ENCODE measurements at regions not wholly inside any gene's neighbourhood (a gene's known extent, or its start where the extent isn't known, plus 50 kb on each side); places are given as distances from the start of the nearest gene placed in this dataset.

GRCh38 chr14:44163946-44164345 lies 343.1 kb downstream of the FSCB start:
- Histone ChIP-seq H3K4me3 (ENCODE audit: low read length) (no peak overlapping the region), H3K9me3 (replicated peaks; ENCODE audit: control insufficient read depth, low read depth, low read length) (no peaks in the 10 kb centered on the region), H3K27ac (ENCODE audit: low read length) (no peak overlapping the region), H3K27me3 (ENCODE audit: control insufficient read depth, insufficient read depth, low read length) (no peaks in the 10 kb centered on the region), H3K4me1 (ENCODE audit: control insufficient read depth, insufficient read depth, low read length) (no peaks in the 10 kb centered on the region), H3K36me3 (ENCODE audit: control insufficient read depth, insufficient read depth, low read length) (no peaks in the 10 kb centered on the region)
- no peak for DNase-seq
- WGBS (ENCODE audit: insufficient coverage), result 100% methylated on average over 1 of the region's 2 CpGs

DNA sequence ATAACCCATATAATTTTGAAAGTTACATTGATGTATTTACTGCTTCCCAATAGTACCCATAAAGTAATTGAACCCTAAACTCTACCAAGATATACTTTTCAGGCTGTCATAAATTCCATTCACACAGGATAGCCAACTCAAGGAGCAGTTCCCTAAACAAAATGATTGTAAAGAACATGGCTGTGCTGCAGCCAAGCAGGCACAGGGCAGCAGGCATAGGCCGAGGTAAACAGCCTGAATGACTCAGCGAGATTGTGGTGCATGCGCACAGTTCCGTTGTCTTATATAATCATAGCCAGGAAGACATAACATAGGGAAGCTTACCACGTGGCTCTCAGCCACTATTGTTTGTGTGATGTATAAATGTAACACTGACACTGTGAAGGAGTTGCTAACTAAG lies 344.9 kb downstream of the FSCB start:
- H3K4me1 ChIP-seq (ENCODE audit: control insufficient read depth, insufficient read depth, low read length), result no peaks in the 10 kb centered on the region
- H3K9me3 ChIP-seq (replicated peaks; ENCODE audit: control insufficient read depth, low read depth, low read length), result no peaks in the 10 kb centered on the region
- H3K27me3 ChIP-seq (ENCODE audit: control insufficient read depth, insufficient read depth, low read length), result no peaks in the 10 kb centered on the region
- no peaks in the 10 kb centered on the region for H3K36me3 ChIP-seq (ENCODE audit: control insufficient read depth, insufficient read depth, low read length)
- H3K4me3 ChIP-seq (ENCODE audit: low read length), result no peak overlapping the region
- 88% methylated on average over 4 of the region's 5 CpGs for WGBS (ENCODE audit: insufficient coverage)
- DNase-seq, result no peak
- H3K27ac ChIP-seq (ENCODE audit: low read length), result no peak overlapping the region

GRCh38 chr14:44154874-44155273 lies 352.2 kb downstream of the FSCB start:
- no peaks in the 10 kb centered on the region for H3K4me1 ChIP-seq (ENCODE audit: control insufficient read depth, insufficient read depth, low read length)
- H3K27ac ChIP-seq (ENCODE audit: low read length), result no peak overlapping the region
- H3K36me3 ChIP-seq (ENCODE audit: control insufficient read depth, insufficient read depth, low read length), result no peaks in the 10 kb centered on the region
- no peaks in the 10 kb centered on the region for H3K9me3 ChIP-seq (replicated peaks; ENCODE audit: control insufficient read depth, low read depth, low read length)
- no peak overlapping the region for H3K4me3 ChIP-seq (ENCODE audit: low read length)
- no peak for DNase-seq
- no peaks in the 10 kb centered on the region for H3K27me3 ChIP-seq (ENCODE audit: control insufficient read depth, insufficient read depth, low read length)

- 92% methylated on average over 1 of the region's 1 CpG for WGBS (ENCODE audit: insufficient coverage)
- Histone ChIP-seq H3K4me3 (ENCODE audit: low read length) (no peak overlapping the region), H3K27ac (ENCODE audit: low read length) (no peak overlapping the region), H3K36me3 (ENCODE audit: control insufficient read depth, insufficient read depth, low read length) (no peaks in the 10 kb centered on the region), H3K9me3 (replicated peaks; ENCODE audit: control insufficient read depth, low read depth, low read length) (no peaks in the 10 kb centered on the region), H3K27me3 (ENCODE audit: control insufficient read depth, insufficient read depth, low read length) (no peaks in the 10 kb centered on the region), H3K4me1 (ENCODE audit: control insufficient read depth, insufficient read depth, low read length) (no peaks in the 10 kb centered on the region)
- DNase-seq, result no peak
Measured at GRCh38 chr14:44154446-44154845, 352.6 kb downstream of the FSCB start.

GRCh38 chr14:44151130-44151820 lies 355.8 kb downstream of the FSCB start:
- Histone ChIP-seq H3K27ac (ENCODE audit: low read length) (no peak overlapping the region), H3K4me1 (ENCODE audit: control insufficient read depth, insufficient read depth, low read length) (no peaks in the 10 kb centered on the region), H3K4me3 (ENCODE audit: low read length) (no peak overlapping the region), H3K9me3 (replicated peaks; ENCODE audit: control insufficient read depth, low read depth, low read length) (no peaks in the 10 kb centered on the region), H3K27me3 (ENCODE audit: control insufficient read depth, insufficient read depth, low read length) (no peaks in the 10 kb centered on the region), H3K36me3 (ENCODE audit: control insufficient read depth, insufficient read depth, low read length) (no peaks in the 10 kb centered on the region)
- DNase-seq, result no peak
- WGBS (ENCODE audit: insufficient coverage), result 23% methylated on average over 1 of the region's 2 CpGs

DNA sequence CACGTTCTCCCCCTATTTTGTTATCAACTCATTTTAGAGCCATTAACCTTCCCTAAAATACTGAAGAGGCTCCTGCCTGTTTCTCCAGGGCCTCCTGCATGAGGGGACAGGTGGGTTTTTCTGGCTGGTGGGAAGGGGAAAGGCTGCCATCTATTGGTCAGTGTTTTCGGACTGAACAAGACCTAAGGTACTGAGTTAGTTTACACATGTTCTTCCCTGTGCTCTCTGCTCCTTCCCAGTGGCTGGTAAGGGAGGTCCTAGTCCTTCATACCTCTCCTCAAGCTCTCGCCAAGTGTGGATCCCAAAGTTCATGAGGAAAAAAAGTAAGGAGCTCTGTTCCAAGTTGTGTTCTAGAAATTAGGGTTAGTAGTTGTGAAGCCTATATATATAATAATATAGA lies 357.5 kb downstream of the FSCB start:
- WGBS (ENCODE audit: insufficient coverage), result no CpG with 5 or more reads among the region's 3 CpGs
- H3K9me3 ChIP-seq (replicated peaks; ENCODE audit: control insufficient read depth, low read depth, low read length), result no peaks in the 10 kb centered on the region
- no peak overlapping the region for H3K27ac ChIP-seq (ENCODE audit: low read length)
- no peaks in the 10 kb centered on the region for H3K4me1 ChIP-seq (ENCODE audit: control insufficient read depth, insufficient read depth, low read length)
- no peak overlapping the region for H3K4me3 ChIP-seq (ENCODE audit: low read length)
- no peaks in the 10 kb centered on the region for H3K27me3 ChIP-seq (ENCODE audit: control insufficient read depth, insufficient read depth, low read length)
- H3K36me3 ChIP-seq (ENCODE audit: control insufficient read depth, insufficient read depth, low read length), result no peaks in the 10 kb centered on the region
- DNase-seq, result peak; percentile 7

GRCh38 chr14:44142006-44142405 lies 365.1 kb downstream of the FSCB start:
- no peak overlapping the region for H3K4me3 ChIP-seq (ENCODE audit: low read length)
- no peaks in the 10 kb centered on the region for H3K9me3 ChIP-seq (replicated peaks; ENCODE audit: control insufficient read depth, low read depth, low read length)
- no peaks in the 10 kb centered on the region for H3K36me3 ChIP-seq (ENCODE audit: control insufficient read depth, insufficient read depth, low read length)
- no CpG with 5 or more reads among the region's 1 CpG for WGBS (ENCODE audit: insufficient coverage)
- DNase-seq, result no peak
- no peak overlapping the region for H3K27ac ChIP-seq (ENCODE audit: low read length)
- no peaks in the 10 kb centered on the region for H3K27me3 ChIP-seq (ENCODE audit: control insufficient read depth, insufficient read depth, low read length)
- H3K4me1 ChIP-seq (ENCODE audit: control insufficient read depth, insufficient read depth, low read length), result no peaks in the 10 kb centered on the region

- Histone ChIP-seq H3K4me3 (ENCODE audit: low read length) (no peak overlapping the region), H3K9me3 (replicated peaks; ENCODE audit: control insufficient read depth, low read depth, low read length) (no peaks in the 10 kb centered on the region), H3K36me3 (ENCODE audit: control insufficient read depth, insufficient read depth, low read length) (no peaks in the 10 kb centered on the region), H3K27ac (ENCODE audit: low read length) (no peak overlapping the region), H3K4me1 (ENCODE audit: control insufficient read depth, insufficient read depth, low read length) (no peaks in the 10 kb centered on the region), H3K27me3 (ENCODE audit: control insufficient read depth, insufficient read depth, low read length) (no peaks in the 10 kb centered on the region)
- no peak for DNase-seq
- WGBS (ENCODE audit: insufficient coverage), result no CpG with 5 or more reads among the region's 5 CpGs
Measured at GRCh38 chr14:44135972-44136371, 371.1 kb downstream of the FSCB start.

DNA sequence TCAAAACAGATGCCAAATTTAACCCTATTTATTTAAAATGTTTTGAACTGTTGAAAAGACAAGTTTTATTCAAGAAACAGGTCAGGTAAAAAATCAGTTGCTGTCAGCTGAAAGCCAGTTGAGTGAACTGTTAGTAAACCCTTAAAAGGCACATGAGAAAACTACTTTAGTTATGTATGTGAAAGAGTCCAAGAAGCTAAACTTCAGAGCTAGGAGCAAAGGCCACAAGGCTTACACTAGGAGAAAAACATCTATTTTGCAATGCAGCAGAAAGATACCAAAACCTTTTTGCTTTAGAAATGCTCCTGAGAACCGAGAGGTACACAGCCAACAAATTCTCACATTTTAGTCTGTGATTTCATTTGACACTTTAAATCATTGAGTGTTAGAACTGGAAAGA lies 375.2 kb downstream of the FSCB start:
- DNase-seq, result no peak
- no peak overlapping the region for H3K27ac ChIP-seq (ENCODE audit: low read length)
- no peaks in the 10 kb centered on the region for H3K4me1 ChIP-seq (ENCODE audit: control insufficient read depth, insufficient read depth, low read length)
- no peaks in the 10 kb centered on the region for H3K27me3 ChIP-seq (ENCODE audit: control insufficient read depth, insufficient read depth, low read length)
- H3K4me3 ChIP-seq (ENCODE audit: low read length), result no peak overlapping the region
- WGBS (ENCODE audit: insufficient coverage), result no CpG with 5 or more reads among the region's 1 CpG
- no peaks in the 10 kb centered on the region for H3K9me3 ChIP-seq (replicated peaks; ENCODE audit: control insufficient read depth, low read depth, low read length)
- no peaks in the 10 kb centered on the region for H3K36me3 ChIP-seq (ENCODE audit: control insufficient read depth, insufficient read depth, low read length)

GRCh38 chr14:44113769-44114730 lies 393.0 kb downstream of the FSCB start:
- no CpG with 5 or more reads among the region's 7 CpGs for WGBS (ENCODE audit: insufficient coverage)
- Histone ChIP-seq H3K9me3 (replicated peaks; ENCODE audit: control insufficient read depth, low read depth, low read length) (peaks cover 8% of the 10 kb centered on the region), H3K27ac (ENCODE audit: low read length) (no peak overlapping the region), H3K4me3 (ENCODE audit: low read length) (no peak overlapping the region), H3K4me1 (ENCODE audit: control insufficient read depth, insufficient read depth, low read length) (no peaks in the 10 kb centered on the region), H3K27me3 (ENCODE audit: control insufficient read depth, insufficient read depth, low read length) (no peaks in the 10 kb centered on the region), H3K36me3 (ENCODE audit: control insufficient read depth, insufficient read depth, low read length) (no peaks in the 10 kb centered on the region)
- DNase-seq, result no peak
